MM.1S (cell line): ENCODE measurements at regions not wholly inside any gene's neighbourhood (a gene's known extent, or its start where the extent isn't known, plus 50 kb on each side); places are given as distances from the start of the nearest gene placed in this dataset.

Experiments
- DNase-seq: peaks from one replicate; pipeline ENCODE4 v3.0.0-alpha.2; 2015
- H2AFZ ChIP-seq: fragments of 300-600 bp; sonication (generic); 2 replicates; pipeline ENCODE4 v1.6.0; 2016; ENCODE audit warnings: antibody characterized with exemption, low read length
- H3F3A ChIP-seq: fragments of 300-600 bp; sonication (generic); 2 replicates; pipeline ENCODE4 v1.6.1; 2016; ENCODE audit warnings: mild to moderate bottlenecking, antibody characterized with exemption, low read length, moderate library complexity, mixed read lengths; ENCODE audit not compliant: insufficient read depth
- H3K27ac ChIP-seq: fragments of 300-600 bp; sonication (generic); 2 replicates; pipeline ENCODE4 v1.5.1; 2016; ENCODE audit warnings: mild to moderate bottlenecking, low read length
- H3K27me3 ChIP-seq: fragments of 300-600 bp; sonication (generic); replicated peaks from 2 replicates; pipeline ENCODE4 v1.6.0; 2016; ENCODE audit warnings: low read length; ENCODE audit not compliant: insufficient read depth
- H3K36me3 ChIP-seq: fragments of 300-600 bp; sonication (generic); replicated peaks from 2 replicates; pipeline ENCODE4 v1.6.1; 2016; ENCODE audit warnings: mild to moderate bottlenecking, low read length, mixed read lengths; ENCODE audit not compliant: insufficient read depth
- H3K4me1 ChIP-seq: fragments of 300-600 bp; sonication (generic); 2 replicates; pipeline ENCODE4 v1.6.1; 2016; ENCODE audit warnings: low read length, mixed read lengths
- H3K4me2 ChIP-seq: fragments of 300-600 bp; sonication (generic); 2 replicates; pipeline ENCODE4 v1.6.0; 2016; ENCODE audit warnings: low read depth, low read length
- H3K4me3 ChIP-seq: fragments of 300-600 bp; sonication (generic); 2 replicates; pipeline ENCODE4 v1.5.1; 2016; ENCODE audit warnings: low read length, mixed read lengths
- H3K79me2 ChIP-seq: fragments of 300-600 bp; sonication (generic); 2 replicates; pipeline ENCODE4 v1.6.1; 2016; ENCODE audit warnings: mixed run types, low read length, mixed read lengths
- H3K9ac ChIP-seq: fragments of 300-600 bp; sonication (generic); 2 replicates; pipeline ENCODE4 v1.6.1; 2016; ENCODE audit warnings: low read length, mixed read lengths
- H3K9me2 ChIP-seq: fragments of 300-600 bp; sonication (generic); replicated peaks from 2 replicates; pipeline ENCODE4 v1.6.1; 2016; ENCODE audit warnings: mild to moderate bottlenecking, low read length, mixed read lengths; ENCODE audit not compliant: insufficient read depth
- H3K9me3 ChIP-seq: fragments of 300-600 bp; sonication (generic); replicated peaks from 2 replicates; pipeline ENCODE4 v1.6.1; 2016; ENCODE audit warnings: mild to moderate bottlenecking, low read length, mixed read lengths; ENCODE audit not compliant: insufficient read depth
- H4K20me1 ChIP-seq: fragments of 300-600 bp; sonication (generic); 2 replicates; pipeline ENCODE4 v1.6.1; 2016; ENCODE audit warnings: mild to moderate bottlenecking, low read length, moderate library complexity, mixed read lengths; ENCODE audit not compliant: insufficient read depth
- EZH2 ChIP-seq: fragments of 300-600 bp; sonication (generic); optimal IDR thresholded peaks from 2 replicates; pipeline ENCODE3; 2017; ENCODE audit warnings: low read depth, mild to moderate bottlenecking, antibody characterized with exemption, low read length, mixed read lengths
- EZH2phosphoT487 ChIP-seq: fragments of 300-600 bp; sonication (generic); IDR thresholded peaks from 2 replicates; pipeline ENCODE4 v1.6.1; 2018; ENCODE audit warnings: antibody characterized with exemption, low read length
- TF ChIP-seq, protein P1 (sequence below): fragments of 300-600 bp; sonication (generic); IDR thresholded peaks from 2 replicates; pipeline ENCODE4 v1.5.1; 2016; ENCODE audit warnings: antibody characterized with exemption, low read length, mixed read lengths

DNA sequence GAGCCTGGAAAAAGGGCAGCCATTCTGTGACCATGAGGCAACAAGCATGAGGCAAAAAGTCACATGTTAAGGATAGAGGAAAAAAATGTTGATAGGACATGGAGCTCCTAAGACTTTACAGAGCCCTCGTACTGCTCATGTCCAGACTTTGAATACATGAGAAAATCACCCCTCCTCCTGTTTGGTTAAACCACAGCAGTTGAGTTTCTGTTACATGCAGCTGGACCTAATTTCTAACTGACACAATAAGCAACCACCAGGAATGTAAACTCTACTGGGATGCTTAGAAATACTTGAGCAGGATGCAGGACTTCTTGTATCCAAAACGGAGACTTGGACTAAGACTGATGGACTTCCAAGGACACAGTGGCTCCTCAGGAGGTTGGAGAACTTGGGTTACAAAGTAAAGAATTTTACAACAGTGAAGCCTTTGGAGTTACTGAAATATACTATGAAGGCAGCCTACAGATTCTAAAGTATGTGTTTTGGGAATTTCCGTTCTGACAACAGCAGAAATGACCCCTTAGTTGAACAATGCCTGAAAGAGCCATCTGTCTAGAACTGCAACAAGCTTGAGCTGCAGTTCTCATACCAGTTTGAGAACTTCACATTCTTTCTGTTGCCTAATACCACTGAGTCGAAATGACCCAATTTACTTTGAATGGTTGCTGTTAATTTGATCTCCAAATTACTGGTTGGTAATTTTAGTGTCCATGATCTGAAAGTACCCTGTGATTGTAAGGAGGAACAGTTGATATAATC lies 268.9 kb downstream of the PIK3R1 start:
- Histone ChIP-seq H3K27ac (no peak overlapping the region), H3K4me2 (no peak overlapping the region), H3K9me2 (no peaks in the 10 kb centered on the region), H3K9ac (no peak overlapping the region), H3K36me3 (no peaks in the 10 kb centered on the region), H3K27me3 (no peaks in the 10 kb centered on the region), H3K4me1 (no peaks in the 10 kb centered on the region), H3F3A (no peaks in the 10 kb centered on the region), H3K9me3 (no peaks in the 10 kb centered on the region), H4K20me1 (no peaks in the 10 kb centered on the region), H3K79me2 (no peaks in the 10 kb centered on the region), H2AFZ (no peak overlapping the region), H3K4me3 (no peak overlapping the region)
- TF ChIP-seq, protein P1, sequence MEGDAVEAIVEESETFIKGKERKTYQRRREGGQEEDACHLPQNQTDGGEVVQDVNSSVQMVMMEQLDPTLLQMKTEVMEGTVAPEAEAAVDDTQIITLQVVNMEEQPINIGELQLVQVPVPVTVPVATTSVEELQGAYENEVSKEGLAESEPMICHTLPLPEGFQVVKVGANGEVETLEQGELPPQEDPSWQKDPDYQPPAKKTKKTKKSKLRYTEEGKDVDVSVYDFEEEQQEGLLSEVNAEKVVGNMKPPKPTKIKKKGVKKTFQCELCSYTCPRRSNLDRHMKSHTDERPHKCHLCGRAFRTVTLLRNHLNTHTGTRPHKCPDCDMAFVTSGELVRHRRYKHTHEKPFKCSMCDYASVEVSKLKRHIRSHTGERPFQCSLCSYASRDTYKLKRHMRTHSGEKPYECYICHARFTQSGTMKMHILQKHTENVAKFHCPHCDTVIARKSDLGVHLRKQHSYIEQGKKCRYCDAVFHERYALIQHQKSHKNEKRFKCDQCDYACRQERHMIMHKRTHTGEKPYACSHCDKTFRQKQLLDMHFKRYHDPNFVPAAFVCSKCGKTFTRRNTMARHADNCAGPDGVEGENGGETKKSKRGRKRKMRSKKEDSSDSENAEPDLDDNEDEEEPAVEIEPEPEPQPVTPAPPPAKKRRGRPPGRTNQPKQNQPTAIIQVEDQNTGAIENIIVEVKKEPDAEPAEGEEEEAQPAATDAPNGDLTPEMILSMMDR = no peak
- TF ChIP-seq EZH2phosphoT487 = no peak
- no peak for TF ChIP-seq EZH2
- DNase-seq = no peak

DNA sequence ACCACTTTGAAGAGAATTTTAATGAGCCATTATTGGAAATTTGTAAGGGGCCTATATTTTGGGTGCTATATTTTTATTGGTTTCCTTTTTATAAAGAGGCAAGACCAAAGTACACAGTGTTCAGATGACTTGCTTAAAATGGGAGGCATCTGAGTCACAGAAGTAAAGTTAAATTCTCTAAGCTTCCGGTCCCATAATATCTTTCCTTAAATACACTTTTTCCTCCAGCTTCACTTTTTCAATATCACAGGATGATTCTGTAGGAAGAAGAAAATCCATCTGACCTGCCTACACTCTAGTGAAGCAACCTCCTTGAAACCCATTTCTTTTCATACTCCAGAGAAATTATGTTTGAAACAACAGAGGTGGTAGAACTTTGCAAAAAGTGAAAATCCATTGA lies 274.0 kb downstream of the PIK3R1 start:
- Histone ChIP-seq H4K20me1 (no peaks in the 10 kb centered on the region), H3K9me2 (no peaks in the 10 kb centered on the region), H3K27me3 (no peaks in the 10 kb centered on the region), H3F3A (no peaks in the 10 kb centered on the region), H3K4me3 (no peak overlapping the region), H3K27ac (no peak overlapping the region), H3K9me3 (no peaks in the 10 kb centered on the region), H3K79me2 (no peaks in the 10 kb centered on the region), H3K36me3 (no peaks in the 10 kb centered on the region), H2AFZ (no peak overlapping the region), H3K4me2 (no peak overlapping the region), H3K4me1 (no peaks in the 10 kb centered on the region), H3K9ac (no peak overlapping the region)
- no peak for DNase-seq
- no peak for TF ChIP-seq EZH2phosphoT487
- TF ChIP-seq EZH2 = no peak
- TF ChIP-seq, protein P1 = no peak

DNA sequence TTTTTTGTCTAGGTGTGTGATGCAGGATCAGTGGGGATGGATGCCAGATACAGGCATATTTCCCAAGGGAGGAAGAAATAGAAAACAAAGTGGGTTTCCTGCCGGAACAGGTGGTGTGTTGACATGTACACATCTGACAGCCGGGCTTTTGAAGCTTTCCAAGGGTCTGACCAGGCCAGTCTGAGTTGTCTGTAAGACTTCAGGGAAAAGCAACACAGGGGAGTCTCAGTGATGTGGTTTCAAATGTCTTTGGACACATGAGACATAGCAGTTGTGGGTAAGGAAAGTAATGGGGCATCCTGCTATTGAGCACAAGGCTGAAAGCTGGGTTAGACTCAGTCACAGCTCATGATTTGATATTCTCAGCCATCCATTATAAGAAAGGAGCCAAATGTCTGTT lies 274.9 kb downstream of the PIK3R1 start:
- H2AFZ ChIP-seq = no peak overlapping the region
- no peaks in the 10 kb centered on the region for H4K20me1 ChIP-seq
- no peak overlapping the region for H3K27ac ChIP-seq
- H3K79me2 ChIP-seq = no peaks in the 10 kb centered on the region
- no peaks in the 10 kb centered on the region for H3K9me2 ChIP-seq
- no peaks in the 10 kb centered on the region for H3F3A ChIP-seq
- no peaks in the 10 kb centered on the region for H3K36me3 ChIP-seq
- no peak overlapping the region for H3K4me3 ChIP-seq
- no peak for DNase-seq
- H3K4me2 ChIP-seq = no peak overlapping the region
- no peak overlapping the region for H3K9ac ChIP-seq
- no peaks in the 10 kb centered on the region for H3K27me3 ChIP-seq
- no peaks in the 10 kb centered on the region for H3K4me1 ChIP-seq
- TF ChIP-seq EZH2phosphoT487 = no peak
- TF ChIP-seq, protein P1 = no peak
- no peak for TF ChIP-seq EZH2
- no peaks in the 10 kb centered on the region for H3K9me3 ChIP-seq
